ENCODE measurements at regions not wholly inside any gene's neighbourhood (a gene's known extent, or its start where the extent isn't known, plus 50 kb on each side); places are given as distances from the start of the nearest gene placed in this dataset.
"Not testable (repeated sequence)": the region's sequence is repeated elsewhere in the genome, so short reads cannot be mapped to it uniquely, and the experiment has no call there.

GRCh38 chr9:75459311-75459710 is 371.0 kb downstream of the OSTF1 start:
- H3K4me1 Mint-ChIP-seq (ENCODE audit: low read depth in 2 of 2); H3K4me3 Mint-ChIP-seq; H3K36me3 Mint-ChIP-seq (ENCODE audit: insufficient read depth); H3K9me3 Mint-ChIP-seq; H3K27me3 Mint-ChIP-seq; H3K27ac Mint-ChIP-seq; DNase-seq; ATAC-seq (replicated peaks): not testable (repeated sequence)

GRCh38 chr9:75461183-75461582 is 372.9 kb downstream of the OSTF1 start:
- DNase-seq (no peak), ATAC-seq (replicated peaks) (no peak)
- H3K36me3 Mint-ChIP-seq (ENCODE audit: insufficient read depth): no peaks in the 10 kb centered on the region
- no peak overlapping the region for H3K4me3 Mint-ChIP-seq
- H3K27ac Mint-ChIP-seq: no peak overlapping the region
- H3K9me3 Mint-ChIP-seq: no peaks in the 10 kb centered on the region
- no peaks in the 10 kb centered on the region for H3K4me1 Mint-ChIP-seq (ENCODE audit: low read depth in 2 of 2)
- H3K27me3 Mint-ChIP-seq: no peaks in the 10 kb centered on the region

- ATAC-seq (replicated peaks): no peak
- no peaks in the 10 kb centered on the region for H3K36me3 Mint-ChIP-seq (ENCODE audit: insufficient read depth)
- H3K27ac Mint-ChIP-seq: no peak overlapping the region
- no peaks in the 10 kb centered on the region for H3K9me3 Mint-ChIP-seq
- no peak overlapping the region for H3K4me3 Mint-ChIP-seq
- no peak for DNase-seq
- H3K27me3 Mint-ChIP-seq: no peaks in the 10 kb centered on the region
- H3K4me1 Mint-ChIP-seq (ENCODE audit: low read depth in 2 of 2): no peaks in the 10 kb centered on the region
Observed at GRCh38 chr9:75462866-75463265, 374.6 kb downstream of the OSTF1 start.

GRCh38 chr9:75463871-75464270 is 375.6 kb downstream of the OSTF1 start:
- no peak overlapping the region for H3K27ac Mint-ChIP-seq
- no peaks in the 10 kb centered on the region for H3K27me3 Mint-ChIP-seq
- H3K4me1 Mint-ChIP-seq (ENCODE audit: low read depth in 2 of 2): no peaks in the 10 kb centered on the region
- no peaks in the 10 kb centered on the region for H3K36me3 Mint-ChIP-seq (ENCODE audit: insufficient read depth)
- no peak overlapping the region for H3K4me3 Mint-ChIP-seq
- DNase-seq (no peak), ATAC-seq (replicated peaks) (no peak)
- H3K9me3 Mint-ChIP-seq: no peaks in the 10 kb centered on the region

- no peak for ATAC-seq (replicated peaks)
- Mint-ChIP-seq H3K36me3 (ENCODE audit: insufficient read depth) (no peaks in the 10 kb centered on the region), H3K4me3 (no peak overlapping the region), H3K4me1 (ENCODE audit: low read depth in 2 of 2) (no peaks in the 10 kb centered on the region), H3K9me3 (no peaks in the 10 kb centered on the region), H3K27ac (no peak overlapping the region), H3K27me3 (no peaks in the 10 kb centered on the region)
- no peak for DNase-seq
Observed at GRCh38 chr9:75464726-75465125, 376.4 kb downstream of the OSTF1 start.

- Mint-ChIP-seq H3K36me3 (ENCODE audit: insufficient read depth) (no peaks in the 10 kb centered on the region), H3K9me3 (no peaks in the 10 kb centered on the region), H3K4me3 (no peak overlapping the region), H3K4me1 (ENCODE audit: low read depth in 2 of 2) (no peaks in the 10 kb centered on the region), H3K27me3 (no peaks in the 10 kb centered on the region), H3K27ac (no peak overlapping the region)
- ATAC-seq (replicated peaks): no peak
- no peak for DNase-seq
Observed at GRCh38 chr9:75467142-75467541, 378.8 kb downstream of the OSTF1 start.

GRCh38 chr9:75471549-75472114 is 383.3 kb downstream of the OSTF1 start:
- ATAC-seq (replicated peaks): no peak
- H3K27me3 Mint-ChIP-seq: no peaks in the 10 kb centered on the region
- no peak overlapping the region for H3K4me3 Mint-ChIP-seq
- no peaks in the 10 kb centered on the region for H3K36me3 Mint-ChIP-seq (ENCODE audit: insufficient read depth)
- H3K9me3 Mint-ChIP-seq: no peaks in the 10 kb centered on the region
- no peaks in the 10 kb centered on the region for H3K4me1 Mint-ChIP-seq (ENCODE audit: low read depth in 2 of 2)
- DNase-seq: no peak
- no peak overlapping the region for H3K27ac Mint-ChIP-seq

GRCh38 chr9:75482566-75482965 is 394.3 kb downstream of the OSTF1 start:
- DNase-seq: no peak
- no peaks in the 10 kb centered on the region for H3K36me3 Mint-ChIP-seq (ENCODE audit: insufficient read depth)
- no peaks in the 10 kb centered on the region for H3K4me1 Mint-ChIP-seq (ENCODE audit: low read depth in 2 of 2)
- no peaks in the 10 kb centered on the region for H3K27me3 Mint-ChIP-seq
- ATAC-seq (replicated peaks): no peak
- no peak overlapping the region for H3K4me3 Mint-ChIP-seq
- H3K9me3 Mint-ChIP-seq: peaks cover 3 to 18% of the 10 kb centered on the region in 2 donors
- no peak overlapping the region for H3K27ac Mint-ChIP-seq

GRCh38 chr9:75483636-75484035 is 395.3 kb downstream of the OSTF1 start:
- Mint-ChIP-seq H3K4me3 (no peak overlapping the region), H3K9me3 (peaks cover 0 to 11% of the 10 kb centered on the region in 2 donors), H3K4me1 (ENCODE audit: low read depth in 2 of 2) (no peaks in the 10 kb centered on the region), H3K27ac (no peak overlapping the region), H3K27me3 (no peaks in the 10 kb centered on the region), H3K36me3 (ENCODE audit: insufficient read depth) (no peaks in the 10 kb centered on the region)
- DNase-seq: no peak
- no peak for ATAC-seq (replicated peaks)

GRCh38 chr9:75487856-75488718 is 399.8 kb downstream of the OSTF1 start:
- H3K27me3 Mint-ChIP-seq: no peaks in the 10 kb centered on the region

GRCh38 chr9:75488719-75489110 is 400.4 kb downstream of the OSTF1 start:
- H3K27ac Mint-ChIP-seq: no peak overlapping the region
- no peaks in the 10 kb centered on the region for H3K27me3 Mint-ChIP-seq
- peaks cover 0 to 2% of the 10 kb centered on the region in 2 donors for H3K9me3 Mint-ChIP-seq
- no peaks in the 10 kb centered on the region for H3K4me1 Mint-ChIP-seq (ENCODE audit: low read depth in 2 of 2)
- no peaks in the 10 kb centered on the region for H3K36me3 Mint-ChIP-seq (ENCODE audit: insufficient read depth)
- no peak for DNase-seq
- no peak overlapping the region for H3K4me3 Mint-ChIP-seq
- ATAC-seq (replicated peaks): no peak

More at GRCh38 chr9:75487856-75488718, 399.8 kb downstream of the OSTF1 start:
- Mint-ChIP-seq H3K4me3 (no peak overlapping the region), H3K9me3 (peaks cover 0 to 2% of the 10 kb centered on the region in 2 donors), H3K36me3 (ENCODE audit: insufficient read depth) (no peaks in the 10 kb centered on the region), H3K4me1 (ENCODE audit: low read depth in 2 of 2) (no peaks in the 10 kb centered on the region), H3K27ac (no peak overlapping the region)
- DNase-seq (no peak), ATAC-seq (replicated peaks) (no peak)

- no peak overlapping the region for H3K27ac Mint-ChIP-seq
Observed at GRCh38 chr9:75490326-75490725, 400.1 kb upstream of the PCSK5 start.

GRCh38 chr9:75491533-75491932 is 398.9 kb upstream of the PCSK5 start:
- Mint-ChIP-seq H3K4me3 (no peak overlapping the region), H3K9me3 (peaks cover 0 to 2% of the 10 kb centered on the region in 2 donors)

More at GRCh38 chr9:75490326-75490725, 400.1 kb upstream of the PCSK5 start:
- no peak overlapping the region for H3K4me3 Mint-ChIP-seq
- H3K4me1 Mint-ChIP-seq (ENCODE audit: low read depth in 2 of 2): no peaks in the 10 kb centered on the region
- ATAC-seq (replicated peaks) (no peak), DNase-seq (no peak)
- H3K9me3 Mint-ChIP-seq: peaks cover 0 to 2% of the 10 kb centered on the region in 2 donors
- H3K36me3 Mint-ChIP-seq (ENCODE audit: insufficient read depth): no peaks in the 10 kb centered on the region
- H3K27me3 Mint-ChIP-seq: no peaks in the 10 kb centered on the region

GRCh38 chr9:75499812-75500211 is 390.7 kb upstream of the PCSK5 start:
- Mint-ChIP-seq H3K27me3 (no peaks in the 10 kb centered on the region), H3K9me3 (no peaks in the 10 kb centered on the region), H3K27ac (no peak overlapping the region), H3K36me3 (ENCODE audit: insufficient read depth) (no peaks in the 10 kb centered on the region), H3K4me1 (ENCODE audit: low read depth in 2 of 2) (no peaks in the 10 kb centered on the region), H3K4me3 (no peak overlapping the region)
- DNase-seq (no peak), ATAC-seq (replicated peaks) (no peak)

More at GRCh38 chr9:75491533-75491932, 398.9 kb upstream of the PCSK5 start:
- Mint-ChIP-seq H3K27ac (no peak overlapping the region), H3K36me3 (ENCODE audit: insufficient read depth) (no peaks in the 10 kb centered on the region), H3K27me3 (no peaks in the 10 kb centered on the region), H3K4me1 (ENCODE audit: low read depth in 2 of 2) (no peaks in the 10 kb centered on the region)
- no peak for ATAC-seq (replicated peaks)
- no peak for DNase-seq
